ENCODE measurements at regions not wholly inside any gene's neighbourhood (a gene's known extent, or its start where the extent isn't known, plus 50 kb on each side); places are given as distances from the start of the nearest gene placed in this dataset.

- no peak for TF ChIP-seq CTCF (IDR thresholded peaks at IDR 0.05; ENCODE audit: unreplicated experiment)
- no TSS peak for BruUV-seq (replicated peaks)
- CTCF ChIA-PET, result interaction anchor here (0.6 kb wide), 2 partner anchors 127 to 1728 kb away, joined by 3 to 4 read pairs; no protein-coding TSS in a partner anchor
- peaks cover 67% of the 10 kb centered on the region for H3K27me3 Mint-ChIP-seq (ENCODE audit: unreplicated experiment)
- H3K4me1 Mint-ChIP-seq (ENCODE audit: low read depth, unreplicated experiment), result no peaks in the 10 kb centered on the region
- H3K4me3 Mint-ChIP-seq (ENCODE audit: low read depth, unreplicated experiment), result no peak overlapping the region
- H3K27ac Mint-ChIP-seq (ENCODE audit: unreplicated experiment), result no peak overlapping the region
- intact Hi-C loops (cut with micrococcal nuclease; ENCODE audit: unreplicated experiment), result no loop called here
- DNase-seq, result no peak
- H3K36me3 Mint-ChIP-seq (ENCODE audit: insufficient read depth, unreplicated experiment), result no peaks in the 10 kb centered on the region
- no peaks in the 10 kb centered on the region for H3K9me3 Mint-ChIP-seq (ENCODE audit: low read depth, unreplicated experiment)
Measured at GRCh38 chr1:38105267-38105666, 58.7 kb upstream of the POU3F1 start.

- BruUV-seq (replicated peaks), result no TSS peak
- H3K4me3 Mint-ChIP-seq (ENCODE audit: low read depth, unreplicated experiment), result no peak overlapping the region
- peaks cover 86% of the 10 kb centered on the region for H3K27me3 Mint-ChIP-seq (ENCODE audit: unreplicated experiment)
- no peaks in the 10 kb centered on the region for H3K36me3 Mint-ChIP-seq (ENCODE audit: insufficient read depth, unreplicated experiment)
- no peak for TF ChIP-seq CTCF (IDR thresholded peaks at IDR 0.05; ENCODE audit: unreplicated experiment)
- intact Hi-C loops (cut with micrococcal nuclease; ENCODE audit: unreplicated experiment), result no loop called here
- DNase-seq, result no peak
- H3K27ac Mint-ChIP-seq (ENCODE audit: unreplicated experiment), result no peak overlapping the region
- H3K9me3 Mint-ChIP-seq (ENCODE audit: low read depth, unreplicated experiment), result no peaks in the 10 kb centered on the region
- H3K4me1 Mint-ChIP-seq (ENCODE audit: low read depth, unreplicated experiment), result no peaks in the 10 kb centered on the region
- CTCF ChIA-PET, result interaction anchor here (0.6 to 0.7 kb wide), 2 partner anchors 27 to 65 kb away, joined by 3 to 4 read pairs; no protein-coding TSS in a partner anchor
Measured at GRCh38 chr1:38102636-38103035, 56.0 kb upstream of the POU3F1 start.

- no TSS peak for BruUV-seq (replicated peaks)
- CTCF ChIA-PET, result no interaction called here
Measured at GRCh38 chr1:38101037-38101785, 54.6 kb upstream of the POU3F1 start.

GRCh38 chr1:38098101-38098847 is 51.7 kb upstream of the POU3F1 start:
- no peaks in the 10 kb centered on the region for H3K9me3 Mint-ChIP-seq (ENCODE audit: low read depth, unreplicated experiment)
- BruUV-seq (replicated peaks), result no TSS peak
- H3K4me3 Mint-ChIP-seq (ENCODE audit: low read depth, unreplicated experiment), result no peak overlapping the region

More at GRCh38 chr1:38101037-38101785, 54.6 kb upstream of the POU3F1 start:
- Mint-ChIP-seq H3K9me3 (ENCODE audit: low read depth, unreplicated experiment) (no peaks in the 10 kb centered on the region), H3K4me3 (ENCODE audit: low read depth, unreplicated experiment) (no peak overlapping the region), H3K4me1 (ENCODE audit: low read depth, unreplicated experiment) (no peaks in the 10 kb centered on the region), H3K36me3 (ENCODE audit: insufficient read depth, unreplicated experiment) (no peaks in the 10 kb centered on the region), H3K27me3 (ENCODE audit: unreplicated experiment) (peaks cover 86% of the 10 kb centered on the region), H3K27ac (ENCODE audit: unreplicated experiment) (no peak overlapping the region)
- no peak for DNase-seq
- no peak for TF ChIP-seq CTCF (IDR thresholded peaks at IDR 0.05; ENCODE audit: unreplicated experiment)
- intact Hi-C loops (cut with micrococcal nuclease; ENCODE audit: unreplicated experiment), result no loop called here

More at GRCh38 chr1:38098101-38098847, 51.7 kb upstream of the POU3F1 start:
- Mint-ChIP-seq H3K4me1 (ENCODE audit: low read depth, unreplicated experiment) (no peaks in the 10 kb centered on the region), H3K27me3 (ENCODE audit: unreplicated experiment) (peaks cover 90% of the 10 kb centered on the region), H3K36me3 (ENCODE audit: insufficient read depth, unreplicated experiment) (no peaks in the 10 kb centered on the region), H3K27ac (ENCODE audit: unreplicated experiment) (no peak overlapping the region)
- intact Hi-C loops (cut with micrococcal nuclease; ENCODE audit: unreplicated experiment), result no loop called here
- CTCF ChIA-PET, result no interaction called here
- no peak for DNase-seq
- no peak for TF ChIP-seq CTCF (IDR thresholded peaks at IDR 0.05; ENCODE audit: unreplicated experiment)

All from Calu3 (cell line).